ENCODE measurements at regions not wholly inside any gene's neighbourhood (a gene's known extent, or its start where the extent isn't known, plus 50 kb on each side); places are given as distances from the start of the nearest gene placed in this dataset.

DNA sequence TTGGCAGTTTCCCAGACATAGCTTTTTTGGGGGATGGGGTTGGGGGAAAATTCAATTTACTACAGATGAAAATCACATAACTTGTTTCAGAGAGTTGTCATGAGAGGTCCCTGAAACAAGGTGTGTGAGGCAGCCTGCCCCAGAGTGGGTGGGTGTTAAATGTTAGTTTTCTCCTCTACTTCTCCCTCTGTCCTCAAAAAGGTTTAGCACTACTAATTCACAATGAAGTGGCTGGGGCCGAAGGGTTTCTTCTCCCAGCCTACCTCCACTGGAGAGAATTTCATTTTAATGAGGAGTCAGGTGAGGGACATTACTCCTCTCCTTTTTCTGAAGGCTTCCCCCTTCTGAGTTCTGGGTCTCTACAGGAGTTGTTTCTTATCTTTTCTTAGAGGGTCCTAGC is 103.3 kb downstream of the C1orf94 start:
- TF ChIP-seq, protein P1, sequence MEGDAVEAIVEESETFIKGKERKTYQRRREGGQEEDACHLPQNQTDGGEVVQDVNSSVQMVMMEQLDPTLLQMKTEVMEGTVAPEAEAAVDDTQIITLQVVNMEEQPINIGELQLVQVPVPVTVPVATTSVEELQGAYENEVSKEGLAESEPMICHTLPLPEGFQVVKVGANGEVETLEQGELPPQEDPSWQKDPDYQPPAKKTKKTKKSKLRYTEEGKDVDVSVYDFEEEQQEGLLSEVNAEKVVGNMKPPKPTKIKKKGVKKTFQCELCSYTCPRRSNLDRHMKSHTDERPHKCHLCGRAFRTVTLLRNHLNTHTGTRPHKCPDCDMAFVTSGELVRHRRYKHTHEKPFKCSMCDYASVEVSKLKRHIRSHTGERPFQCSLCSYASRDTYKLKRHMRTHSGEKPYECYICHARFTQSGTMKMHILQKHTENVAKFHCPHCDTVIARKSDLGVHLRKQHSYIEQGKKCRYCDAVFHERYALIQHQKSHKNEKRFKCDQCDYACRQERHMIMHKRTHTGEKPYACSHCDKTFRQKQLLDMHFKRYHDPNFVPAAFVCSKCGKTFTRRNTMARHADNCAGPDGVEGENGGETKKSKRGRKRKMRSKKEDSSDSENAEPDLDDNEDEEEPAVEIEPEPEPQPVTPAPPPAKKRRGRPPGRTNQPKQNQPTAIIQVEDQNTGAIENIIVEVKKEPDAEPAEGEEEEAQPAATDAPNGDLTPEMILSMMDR (conservative IDR thresholded peaks at IDR 0.05; ENCODE audit: low read length): no peak
- no peak for TF ChIP-seq EZH2phosphoT487 (IDR thresholded peaks at IDR 0.05; ENCODE audit: borderline replicate concordance, low read depth, low read length)

Data from OCI-LY7 (cell line).